VCaP (cell line): ENCODE measurements at regions not wholly inside any gene's neighbourhood (a gene's known extent, or its start where the extent isn't known, plus 50 kb on each side); places are given as distances from the start of the nearest gene placed in this dataset.

Source experiments
- H3K27ac ChIP-seq: fragments of 450-650 bp; 2 replicates; pipeline ENCODE4 v1.5.1; 2017
- CTCF ChIP-seq: fragments of 450-650 bp; conservative IDR thresholded peaks from 2 replicates; pipeline ENCODE4 v1.5.1; 2017; ENCODE audit warnings: mild to moderate bottlenecking, moderate library complexity

- no peak for TF ChIP-seq CTCF
- H3K27ac ChIP-seq, result no peak overlapping the region
Measured at GRCh38 chr11:24226606-24227005, 270.2 kb upstream of the LUZP2 start.

- TF ChIP-seq CTCF, result no peak
- no peak overlapping the region for H3K27ac ChIP-seq
Measured at GRCh38 chr11:24233041-24233440, 263.8 kb upstream of the LUZP2 start.

DNA sequence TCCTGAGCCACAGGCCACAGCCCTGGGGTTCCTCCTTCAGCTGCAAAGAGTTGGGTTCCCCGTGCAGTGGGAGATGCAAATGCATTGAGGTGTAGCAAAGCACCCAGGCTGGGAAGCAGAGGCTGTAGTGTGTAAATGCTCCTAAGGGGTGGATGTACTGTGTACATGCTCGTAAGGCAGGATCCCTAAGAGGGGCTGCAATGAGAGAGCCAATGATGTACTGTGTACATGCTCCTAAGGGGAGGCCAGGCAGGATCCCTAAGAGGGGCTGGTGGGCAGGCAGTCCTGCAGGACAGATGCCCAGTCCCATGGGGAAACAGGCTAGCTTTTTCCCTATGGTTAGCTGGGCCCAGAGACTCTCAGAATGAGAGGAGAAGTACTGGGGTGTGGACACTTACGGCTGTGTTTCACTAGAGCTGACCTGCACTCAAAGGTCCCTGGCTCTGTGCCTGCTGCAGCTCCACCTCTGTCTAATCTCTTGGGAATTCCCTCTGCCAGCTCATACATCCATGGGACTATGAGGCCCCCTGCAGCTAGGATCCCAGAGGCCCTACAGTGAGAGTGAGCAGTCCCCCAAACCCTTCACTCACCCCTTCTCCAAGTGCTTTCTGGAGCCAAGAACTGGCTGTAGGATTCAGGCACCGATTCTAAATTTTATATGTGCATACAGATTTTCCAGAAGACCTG lies 261.9 kb upstream of the LUZP2 start:
- TF ChIP-seq CTCF, result peak; percentile 57
- H3K27ac ChIP-seq, result no peak overlapping the region

- no peak for TF ChIP-seq CTCF
- H3K27ac ChIP-seq, result no peak overlapping the region
Measured at GRCh38 chr11:24238771-24239645, 257.8 kb upstream of the LUZP2 start.

DNA sequence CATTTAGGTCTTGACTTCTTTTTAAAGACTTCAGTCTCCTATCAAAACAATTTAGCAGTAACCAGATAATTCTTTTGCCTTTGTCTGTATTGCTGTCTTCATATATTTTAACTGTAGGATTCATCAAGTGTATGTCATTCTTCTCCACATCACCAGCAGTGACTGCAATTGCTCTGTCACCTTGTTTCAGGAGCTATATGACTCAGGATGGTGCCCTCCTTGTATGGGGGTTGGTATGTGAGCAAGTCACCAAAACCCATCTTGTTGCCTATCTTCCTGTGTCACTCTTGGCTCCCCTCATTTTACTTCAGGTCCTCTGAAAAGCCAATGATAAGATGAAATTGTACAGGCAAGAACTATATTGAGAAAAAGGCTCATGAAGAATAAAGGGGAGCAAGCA lies 256.9 kb upstream of the LUZP2 start:
- TF ChIP-seq CTCF, result no peak
- no peak overlapping the region for H3K27ac ChIP-seq

DNA sequence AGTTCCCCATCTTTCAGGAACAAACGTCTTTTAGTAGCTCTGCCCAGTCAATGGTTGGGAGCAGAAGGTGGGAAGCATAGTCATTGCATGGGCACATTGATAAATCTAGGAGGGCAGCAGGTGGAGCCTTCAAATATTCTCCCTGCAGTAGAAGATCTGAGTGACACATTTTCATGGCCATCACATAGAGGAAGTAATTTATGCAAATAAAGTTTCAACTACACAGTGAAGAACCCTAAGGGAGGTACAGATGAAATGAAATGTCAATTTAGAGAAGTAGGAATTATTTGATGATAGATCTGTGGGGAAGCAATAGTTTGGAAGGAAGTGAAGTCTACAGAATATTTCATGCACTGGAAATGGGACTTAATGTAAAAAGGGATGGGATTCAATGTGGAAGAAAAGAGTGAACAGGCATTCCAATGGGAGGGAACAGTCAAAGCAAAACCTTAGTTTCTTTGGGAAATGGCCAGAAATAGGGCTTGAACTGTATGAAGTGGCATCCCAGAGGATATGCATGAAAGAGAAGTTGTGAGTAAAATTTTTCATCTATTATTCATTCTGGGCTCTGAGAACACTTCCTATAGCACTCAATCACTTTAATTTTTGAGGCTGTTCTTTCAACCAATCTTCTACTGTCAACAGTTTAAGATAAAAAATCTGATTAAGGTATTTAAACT lies 256.2 kb upstream of the LUZP2 start:
- no peak overlapping the region for H3K27ac ChIP-seq
- TF ChIP-seq CTCF, result no peak

GRCh38 chr11:24246715-24247114 lies 250.1 kb upstream of the LUZP2 start:
- H3K27ac ChIP-seq, result no peak overlapping the region
- no peak for TF ChIP-seq CTCF
